RPMI7951 (cell line): ENCODE measurements at regions not wholly inside any gene's neighbourhood (a gene's known extent, or its start where the extent isn't known, plus 50 kb on each side); places are given as distances from the start of the nearest gene placed in this dataset.

Source experiments
- DNase-seq: peaks from one replicate; pipeline ENCODE4 v3.0.0-alpha.2; 2012; ENCODE audit warnings: low read depth

DNA sequence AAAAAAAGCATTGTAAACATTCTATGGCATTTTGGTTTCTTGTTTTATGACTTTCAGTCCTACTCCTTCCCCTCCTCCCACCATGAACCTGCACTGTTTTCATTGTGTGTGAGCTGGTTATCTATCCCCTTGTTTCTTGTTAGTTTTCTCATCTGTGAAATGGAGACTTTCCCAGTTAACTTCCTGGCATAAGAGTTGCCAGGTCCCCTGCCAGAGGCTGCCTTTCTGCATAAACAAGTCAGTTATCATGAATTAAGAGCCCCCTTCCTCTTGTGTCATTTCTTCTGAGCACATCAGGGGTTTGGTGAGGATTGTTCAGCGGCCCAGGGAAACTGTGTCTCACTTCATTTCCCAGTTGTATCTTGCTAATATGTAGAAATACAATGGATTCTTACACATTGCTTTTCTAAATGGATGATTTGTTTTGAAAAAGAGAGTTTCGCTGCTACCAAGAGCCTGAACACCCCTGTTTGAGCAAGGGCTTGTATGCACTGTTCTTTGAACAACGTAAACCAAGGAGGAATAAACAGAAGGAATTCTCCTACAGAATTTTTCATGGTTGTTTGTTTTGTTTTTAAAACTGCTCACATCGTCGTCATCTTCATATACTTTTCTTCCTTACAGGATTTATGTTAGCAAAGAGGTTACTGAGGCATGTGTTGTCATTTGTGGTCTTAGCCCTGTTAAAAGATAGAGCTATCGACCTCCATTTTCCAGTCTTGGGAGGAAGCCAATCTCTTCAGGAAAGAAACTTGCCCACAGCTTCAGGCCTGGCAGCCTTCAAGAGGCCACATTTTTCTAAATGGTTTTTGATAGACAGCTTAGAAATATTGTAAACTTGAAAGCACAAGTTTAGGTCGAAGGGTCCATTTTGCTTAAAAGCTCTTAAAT, 144.6 kb upstream of the IL12A start:
- peak; percentile 69 for DNase-seq

- peak; percentile 54 for DNase-seq
These were observed 143.8 kb upstream of the IL12A start for GRCh38 chr3:159844801-159845261.

GRCh38 chr3:159845737-159846136, 142.9 kb upstream of the IL12A start:
- no peak for DNase-seq

DNA sequence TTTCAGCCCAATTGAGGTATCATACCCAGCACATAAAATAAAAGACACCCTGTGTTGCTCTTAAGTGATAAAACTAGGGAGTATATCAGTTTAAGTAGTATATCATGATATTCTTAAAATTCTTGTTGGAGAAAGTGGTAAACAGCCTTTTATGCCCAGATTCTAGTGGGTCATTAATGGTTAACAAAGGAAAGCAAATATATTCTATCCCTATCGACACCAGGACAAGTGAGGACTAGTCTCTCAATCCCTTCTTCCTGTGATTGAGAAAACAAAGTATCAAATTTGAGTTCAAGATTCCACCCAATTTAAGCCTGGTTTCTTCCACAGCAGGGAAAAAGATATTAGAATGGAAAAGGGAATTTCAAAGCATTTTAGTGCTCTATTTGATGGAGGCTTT, 142.4 kb upstream of the IL12A start:
- DNase-seq: no peak

DNA sequence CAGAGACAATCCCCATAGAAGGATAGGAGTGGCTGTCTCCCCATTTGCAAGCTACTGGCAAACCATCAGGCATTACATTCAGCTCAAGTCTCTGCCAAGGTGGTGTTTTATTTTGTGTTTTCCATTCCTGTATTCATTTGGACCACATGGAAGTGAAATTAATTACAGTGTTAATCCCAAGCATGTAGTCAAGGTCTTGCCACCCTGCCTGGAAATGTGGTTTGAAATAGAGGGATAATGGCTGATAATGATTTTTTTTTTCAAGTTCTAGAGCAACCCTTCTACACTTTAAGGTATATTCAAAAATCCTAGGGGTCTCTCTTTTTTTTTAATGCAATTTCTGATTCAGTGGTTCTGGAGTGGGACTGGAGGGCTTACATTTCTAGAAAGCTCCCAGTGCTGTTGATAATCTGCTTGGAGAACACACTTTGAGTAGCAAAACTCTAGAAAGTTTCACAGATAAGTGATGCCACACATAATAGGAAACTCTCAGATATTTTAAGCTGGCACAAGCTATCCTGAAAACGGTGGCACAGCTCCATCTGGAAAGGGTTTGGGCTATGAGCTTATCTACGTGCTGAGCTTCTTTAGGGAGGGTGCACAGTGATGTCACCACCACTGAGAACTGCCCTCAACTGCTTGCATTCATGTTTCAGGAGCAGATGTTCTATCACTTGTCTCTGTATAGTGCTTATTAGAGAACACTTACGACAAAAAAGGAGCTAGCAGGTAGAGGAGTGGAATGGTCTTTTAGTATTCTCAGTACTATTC, 140.1 kb upstream of the IL12A start:
- no peak for DNase-seq

DNA sequence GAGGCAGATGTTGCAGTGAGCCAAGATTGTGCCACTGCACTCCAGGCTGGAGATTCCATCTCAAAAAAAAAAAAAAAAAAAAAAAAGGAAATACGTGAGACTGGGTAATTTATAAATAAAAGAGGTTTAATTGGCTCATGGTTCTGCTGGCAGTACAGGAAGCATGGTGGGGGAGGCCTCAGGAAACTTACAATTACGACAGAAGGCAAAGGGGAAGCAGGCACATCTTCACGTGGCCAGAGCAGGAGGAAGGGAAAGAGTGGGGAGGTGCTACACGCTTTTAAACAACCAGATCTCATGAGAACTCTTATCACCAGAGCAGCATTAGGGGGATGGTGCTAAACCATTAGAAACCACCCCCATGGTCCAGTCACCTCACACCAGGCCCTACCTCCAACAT, 138.2 kb upstream of the IL12A start:
- DNase-seq: no peak

GRCh38 chr3:159852266-159852665, 136.4 kb upstream of the IL12A start:
- DNase-seq: no peak

DNA sequence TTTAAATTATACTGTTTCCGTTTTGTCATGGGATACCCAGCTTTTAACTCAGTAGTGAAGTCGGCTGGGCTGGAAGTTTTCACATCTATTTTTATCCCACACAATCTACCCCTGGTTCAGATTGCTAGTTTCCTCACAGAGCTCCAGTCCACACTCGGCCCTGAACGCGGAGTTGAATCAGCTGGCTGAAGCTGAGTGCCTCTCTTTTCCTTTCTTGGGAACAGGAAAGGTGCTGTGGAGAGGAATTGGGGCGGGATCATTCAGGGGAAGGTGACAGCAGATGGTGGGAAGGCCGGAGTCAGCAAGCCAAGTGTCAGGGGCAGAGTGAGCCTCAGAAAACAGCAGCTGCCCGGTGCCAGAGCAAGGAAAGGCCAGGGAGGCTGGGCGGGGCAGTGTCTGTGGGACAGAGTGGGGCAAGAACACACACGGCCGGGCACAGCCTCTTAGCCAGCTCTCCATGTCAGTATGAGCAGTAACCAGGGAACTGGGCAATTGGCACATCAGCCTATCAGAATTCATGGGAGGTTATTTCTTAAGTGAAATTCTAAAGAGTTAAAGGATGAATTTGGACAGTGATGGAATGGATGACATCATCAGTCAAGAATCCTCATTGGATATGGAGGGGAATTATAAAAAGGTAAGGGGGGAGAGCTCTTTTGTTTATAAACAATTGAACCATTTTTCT, 135.7 kb upstream of the IL12A start:
- DNase-seq: peak; percentile 60

DNA sequence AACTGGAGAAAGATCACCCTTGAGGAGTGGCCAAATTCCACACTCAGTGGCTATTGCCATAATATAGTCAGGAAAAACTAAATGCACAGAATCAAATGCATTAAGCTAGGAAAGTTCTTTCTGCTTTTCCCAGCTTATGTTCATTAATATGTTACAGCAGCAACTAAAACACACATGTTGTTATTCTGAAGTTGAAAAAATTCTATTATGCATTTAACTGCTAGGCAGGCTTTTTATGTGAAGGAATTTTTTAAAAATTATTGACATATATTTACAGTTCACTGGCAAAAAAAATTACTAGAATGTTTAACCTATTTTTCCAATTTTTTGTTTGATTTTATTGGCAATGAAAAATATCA, 135.2 kb upstream of the IL12A start:
- no peak for DNase-seq

GRCh38 chr3:159854500-159855124, 134.0 kb upstream of the IL12A start:
- DNase-seq: peak; percentile 85

GRCh38 chr3:159855599-159856346, 132.9 kb upstream of the IL12A start:
- peak; percentile 41 for DNase-seq

DNA sequence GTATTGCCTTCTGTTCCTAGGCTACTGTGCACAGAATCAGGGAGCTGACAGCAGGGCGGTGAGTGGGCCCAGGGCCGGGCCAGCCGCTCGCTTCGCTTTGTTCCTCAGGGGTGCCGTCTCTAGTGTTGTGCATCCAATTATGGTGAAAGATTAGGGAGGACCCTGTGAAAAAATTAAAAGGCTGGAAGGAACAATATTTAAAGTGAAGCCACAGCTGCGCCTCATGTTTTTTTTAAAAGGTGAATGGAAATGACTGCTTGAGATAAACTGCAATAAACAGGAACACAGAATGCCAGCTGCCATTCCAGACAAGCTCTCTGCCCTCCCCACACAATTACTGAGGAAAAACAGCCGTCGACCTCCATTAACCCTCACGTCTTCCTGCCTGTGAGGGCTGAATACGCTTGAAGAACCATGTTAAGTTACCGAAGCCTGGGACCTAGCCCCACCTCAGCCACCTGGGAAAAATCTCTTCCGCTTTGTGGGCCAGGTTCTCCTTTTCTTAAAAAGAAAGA, 132.0 kb upstream of the IL12A start:
- DNase-seq: no peak

- no peak for DNase-seq
These were observed 130.8 kb upstream of the IL12A start for GRCh38 chr3:159857840-159858239.

- DNase-seq: no peak
These were observed 130.0 kb upstream of the IL12A start for GRCh38 chr3:159858650-159859049.

DNA sequence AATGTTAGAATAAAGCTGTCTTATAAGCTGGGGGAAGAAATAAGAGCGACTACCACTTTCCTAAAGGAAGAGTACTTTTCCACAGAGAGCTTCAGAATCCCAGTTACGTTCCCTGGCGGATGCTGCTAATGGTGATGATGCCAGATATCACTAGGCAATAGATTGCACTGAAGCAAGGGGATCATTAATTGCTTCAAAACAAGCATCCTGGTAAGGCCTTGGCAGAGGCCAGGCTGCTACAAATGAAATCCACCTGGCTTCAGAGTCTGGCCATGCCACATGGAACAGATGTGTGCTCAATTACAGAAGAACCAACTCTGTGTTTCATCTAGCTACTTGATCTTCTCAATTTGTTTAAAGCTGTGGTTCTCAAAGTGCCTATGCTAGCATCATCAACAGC, 129.2 kb upstream of the IL12A start:
- DNase-seq: peak; percentile 33

DNA sequence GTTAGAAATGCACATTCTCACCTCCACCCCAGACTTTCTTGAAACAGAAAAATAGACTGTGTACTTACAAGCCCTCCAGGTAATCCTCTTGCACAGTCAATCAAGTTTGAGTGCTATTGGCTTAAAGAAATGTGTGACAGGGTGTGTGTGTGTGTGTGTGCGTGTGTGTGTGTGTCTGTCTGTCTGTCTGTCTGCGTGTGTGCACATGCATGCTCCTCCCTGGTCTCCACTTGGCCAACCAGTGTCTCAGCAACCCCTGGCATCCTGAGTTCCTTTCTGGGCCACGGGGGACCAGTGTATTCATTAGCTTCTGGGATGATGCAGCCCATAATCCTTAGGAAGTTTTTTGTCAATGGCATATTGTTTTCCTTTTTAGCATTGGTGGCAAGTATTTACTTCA, 128.8 kb upstream of the IL12A start:
- DNase-seq: no peak

GRCh38 chr3:159860269-159861116, 128.1 kb upstream of the IL12A start:
- DNase-seq: no peak

GRCh38 chr3:159861369-159861987, 127.2 kb upstream of the IL12A start:
- DNase-seq: peak; percentile 77

DNA sequence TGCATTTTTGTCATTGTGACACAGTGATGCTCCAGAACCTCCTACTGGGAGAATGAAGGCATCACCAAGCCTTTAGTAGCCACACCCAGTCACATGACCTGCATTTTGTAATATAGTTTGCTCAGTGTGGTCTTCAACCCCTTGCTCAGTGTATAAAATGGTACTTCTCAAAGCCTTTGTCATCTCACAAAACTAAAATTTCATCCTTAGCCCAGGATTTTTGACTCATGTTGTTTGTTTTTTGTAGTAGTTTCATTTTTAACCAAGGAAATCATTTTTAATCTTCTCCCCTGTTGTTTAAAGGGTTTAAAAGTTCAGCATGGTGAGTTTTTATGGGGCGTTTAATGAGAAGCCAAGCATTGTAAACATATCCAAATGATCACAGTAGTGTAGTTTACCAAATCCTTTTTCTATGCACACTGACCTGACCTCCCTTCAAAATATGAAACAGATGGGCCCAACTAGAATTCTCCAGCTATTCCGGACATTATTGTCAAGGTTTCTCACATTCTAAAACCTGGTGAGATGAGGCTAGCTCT, 123.5 kb upstream of the IL12A start:
- peak; percentile 44 for DNase-seq
